ENCODE measurements at regions not wholly inside any gene's neighbourhood (a gene's known extent, or its start where the extent isn't known, plus 50 kb on each side); places are given as distances from the start of the nearest gene placed in this dataset.

- TF ChIP-seq, protein P1, sequence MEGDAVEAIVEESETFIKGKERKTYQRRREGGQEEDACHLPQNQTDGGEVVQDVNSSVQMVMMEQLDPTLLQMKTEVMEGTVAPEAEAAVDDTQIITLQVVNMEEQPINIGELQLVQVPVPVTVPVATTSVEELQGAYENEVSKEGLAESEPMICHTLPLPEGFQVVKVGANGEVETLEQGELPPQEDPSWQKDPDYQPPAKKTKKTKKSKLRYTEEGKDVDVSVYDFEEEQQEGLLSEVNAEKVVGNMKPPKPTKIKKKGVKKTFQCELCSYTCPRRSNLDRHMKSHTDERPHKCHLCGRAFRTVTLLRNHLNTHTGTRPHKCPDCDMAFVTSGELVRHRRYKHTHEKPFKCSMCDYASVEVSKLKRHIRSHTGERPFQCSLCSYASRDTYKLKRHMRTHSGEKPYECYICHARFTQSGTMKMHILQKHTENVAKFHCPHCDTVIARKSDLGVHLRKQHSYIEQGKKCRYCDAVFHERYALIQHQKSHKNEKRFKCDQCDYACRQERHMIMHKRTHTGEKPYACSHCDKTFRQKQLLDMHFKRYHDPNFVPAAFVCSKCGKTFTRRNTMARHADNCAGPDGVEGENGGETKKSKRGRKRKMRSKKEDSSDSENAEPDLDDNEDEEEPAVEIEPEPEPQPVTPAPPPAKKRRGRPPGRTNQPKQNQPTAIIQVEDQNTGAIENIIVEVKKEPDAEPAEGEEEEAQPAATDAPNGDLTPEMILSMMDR (IDR thresholded peaks at IDR 0.05): no peak
- no peak for TF ChIP-seq ZFX (IDR thresholded peaks at IDR 0.05; ENCODE audit: borderline replicate concordance)
Measured at GRCh38 chr13:22427066-22427465, 753.7 kb upstream of the SGCG start.

Data from 22Rv1 (cell line).